CD4-positive, alpha-beta memory T cell (primary cell): ENCODE measurements at regions not wholly inside any gene's neighbourhood (a gene's known extent, or its start where the extent isn't known, plus 50 kb on each side); places are given as distances from the start of the nearest gene placed in this dataset.

ENCODE experiments used
- CTCF ChIA-PET: fragments of 350-600 bp; sonication (Branson Sonifier 250); formaldehyde crosslinking; loops from one replicate; lab custom pipeline; 2021; ENCODE audit warnings: inconsistent platforms; ENCODE audit not compliant: partially characterized antibody; lab: Charles Lee
- POLR2A ChIA-PET: fragments of 350-600 bp; sonication (Branson Sonifier 250); formaldehyde crosslinking; loops from one replicate; lab custom pipeline; 2021; ENCODE audit not compliant: partially characterized antibody; lab: Charles Lee
- DNase-seq, 5 donors: peaks; one replicate each; pipeline versions ENCODE4 v3.0.0 to v3.0.0-alpha.2; 2020 to 2022; ENCODE audit warnings: mixed read lengths in 1 of 5
- H3K27ac ChIP-seq: one replicate; pipeline ENCODE4 v1.7.0; 2013; ENCODE audit warnings: low read depth, low read length
- H3K27me3 ChIP-seq: 2 replicates; pipeline ENCODE4 v1.7.0; 2013; ENCODE audit warnings: mild to moderate bottlenecking, low read length, moderate library complexity; ENCODE audit not compliant: insufficient read depth
- H3K36me3 ChIP-seq: 2 replicates; pipeline ENCODE4 v1.7.0; 2013; ENCODE audit warnings: mild to moderate bottlenecking, low read length, moderate library complexity; ENCODE audit not compliant: insufficient read depth
- H3K4me1 ChIP-seq: 2 replicates; pipeline ENCODE4 v1.7.0; 2013; ENCODE audit warnings: mild to moderate bottlenecking, low read length, moderate library complexity; ENCODE audit not compliant: insufficient read depth
- H3K4me3 ChIP-seq, 2 donors: one replicate each; pipeline ENCODE4 v1.7.0; 2013; ENCODE audit warnings: low read length in 2 of 2, mild to moderate bottlenecking in 1 of 2
- H3K9me3 ChIP-seq, 2 donors: one replicate each; pipeline ENCODE4 v1.7.0; 2013; ENCODE audit warnings: low read length in 2 of 2, control low read depth in 1 of 2; ENCODE audit not compliant: control insufficient read depth in 1 of 2
- H3K27ac Mint-ChIP-seq, 7 donors: one replicate each; pipeline ENCODE4 v1.8.0; 2020 to 2021; ENCODE audit warnings: mixed read lengths in 7 of 7, mild to moderate bottlenecking in 6 of 7, inconsistent platforms in 3 of 7, moderate library complexity in 3 of 7
- H3K27me3 Mint-ChIP-seq, 2 donors: one replicate each; pipeline ENCODE4 v1.8.0; 2020 to 2021; ENCODE audit warnings: mixed read lengths in 2 of 2
- H3K36me3 Mint-ChIP-seq, 2 donors: one replicate each; pipeline ENCODE4 v1.8.0; 2020 to 2021; ENCODE audit warnings: mixed read lengths in 2 of 2, inconsistent platforms in 1 of 2, mild to moderate bottlenecking in 1 of 2
- H3K4me1 Mint-ChIP-seq, 4 donors: one replicate each; pipeline ENCODE4 v1.8.0; 2020 to 2021; ENCODE audit warnings: mixed read lengths in 4 of 4, mild to moderate bottlenecking in 1 of 4
- H3K4me3 Mint-ChIP-seq, 8 donors: one replicate each; pipeline ENCODE4 v1.8.0; 2020 to 2021; ENCODE audit warnings: mixed read lengths in 8 of 8, mild to moderate bottlenecking in 7 of 8, moderate library complexity in 6 of 8, inconsistent platforms in 3 of 8
- H3K9me3 Mint-ChIP-seq, 8 donors: one replicate each; pipeline ENCODE4 v1.8.0; 2020 to 2021; ENCODE audit warnings: mixed read lengths in 8 of 8, mild to moderate bottlenecking in 5 of 8, inconsistent platforms in 3 of 8, moderate library complexity in 1 of 8
- intact Hi-C: fragments of 100-400 bp; cut with micrococcal nuclease; formaldehyde crosslinking; loops from one replicate; pipeline ENCODE4 v1.15.1; 2023

- peaks cover 12% of the 10 kb centered on the region for H3K4me1 ChIP-seq
- Mint-ChIP-seq H3K36me3 (no peaks in the 10 kb centered on the region), H3K27me3 (peaks cover 11 to 13% of the 10 kb centered on the region in 2 donors), H3K27ac (peak overlapping the region in 2 of 7 donors; percentile 48 to 83), H3K9me3 (peaks cover 0 to 2% (median 0%) of the 10 kb centered on the region in 8 donors), H3K4me3 (peak overlapping the region; percentile 61 to 86 (median 76)), H3K4me1 (peaks cover 5 to 13% (median 6%) of the 10 kb centered on the region in 4 donors)
- intact Hi-C loops = loop anchor here (1.0 to 5.0 kb wide), 2 partner anchors 484 to 580 kb away; no protein-coding TSS in a partner anchor
- no peaks in the 10 kb centered on the region for H3K36me3 ChIP-seq
- no peaks in the 10 kb centered on the region for H3K27me3 ChIP-seq
- CTCF ChIA-PET = interaction anchor here (0.8 to 2.6 kb wide), 6 partner anchors 10 to 484 kb away, joined by 3 to 10 read pairs (median 4); no protein-coding TSS in a partner anchor
- no peak overlapping the region for H3K27ac ChIP-seq
- POLR2A ChIA-PET = no interaction called here
- H3K4me3 ChIP-seq = peak overlapping the region in 1 of 2 donors; percentile 40
- DNase-seq = peak; percentile 35 to 51 (median 38)
- no peaks in the 10 kb centered on the region for H3K9me3 ChIP-seq
Observed at GRCh38 chr20:4592316-4593148, 93.7 kb upstream of the PRNP start.

- no peak for DNase-seq
- H3K27me3 Mint-ChIP-seq = peaks cover 9 to 11% of the 10 kb centered on the region in 2 donors
- H3K4me3 ChIP-seq = peak overlapping the region in 1 of 2 donors; percentile 40
Observed at GRCh38 chr20:4591975-4592315, 94.3 kb upstream of the PRNP start.

GRCh38 chr20:4585758-4586157 lies 100.5 kb upstream of the PRNP start:
- POLR2A ChIA-PET = no interaction called here
- CTCF ChIA-PET = interaction anchor here (1.0 kb wide), 1 partner anchor 9 kb away, joined by 3 read pairs; no protein-coding TSS in a partner anchor
- Mint-ChIP-seq H3K27ac (no peak overlapping the region), H3K9me3 (peaks cover 0 to 1% (median 0%) of the 10 kb centered on the region in 8 donors), H3K4me3 (no peak overlapping the region), H3K4me1 (no peaks in the 10 kb centered on the region), H3K27me3 (peaks cover 6 to 16% of the 10 kb centered on the region in 2 donors), H3K36me3 (no peaks in the 10 kb centered on the region)
- Histone ChIP-seq H3K36me3 (no peaks in the 10 kb centered on the region), H3K4me3 (no peak overlapping the region), H3K27ac (no peak overlapping the region), H3K9me3 (no peaks in the 10 kb centered on the region), H3K4me1 (no peaks in the 10 kb centered on the region), H3K27me3 (no peaks in the 10 kb centered on the region)
- no peak for DNase-seq
- intact Hi-C loops = no loop called here

More at GRCh38 chr20:4591975-4592315, 94.3 kb upstream of the PRNP start:
- peaks cover 0 to 1% (median 0%) of the 10 kb centered on the region in 8 donors for H3K9me3 Mint-ChIP-seq
- Histone ChIP-seq H3K27me3 (no peaks in the 10 kb centered on the region), H3K36me3 (no peaks in the 10 kb centered on the region), H3K27ac (no peak overlapping the region), H3K4me1 (peaks cover 12% of the 10 kb centered on the region), H3K9me3 (no peaks in the 10 kb centered on the region)
- H3K4me3 Mint-ChIP-seq = peak overlapping the region in 6 of 8 donors; percentile 33 to 76 (median 56)
- H3K27ac Mint-ChIP-seq = no peak overlapping the region
- peaks cover 5 to 13% (median 6%) of the 10 kb centered on the region in 4 donors for H3K4me1 Mint-ChIP-seq
- ChIA-PET POLR2A (no interaction called here), CTCF (interaction anchor here (0.8 to 2.6 kb wide), 5 partner anchors 10 to 484 kb away, joined by 3 to 10 read pairs (median 5); no protein-coding TSS in a partner anchor)
- no peaks in the 10 kb centered on the region for H3K36me3 Mint-ChIP-seq
- intact Hi-C loops = loop anchor here (1.0 to 5.0 kb wide), 2 partner anchors 484 to 580 kb away; no protein-coding TSS in a partner anchor

GRCh38 chr20:4585104-4585753 lies 101.0 kb upstream of the PRNP start:
- no peaks in the 10 kb centered on the region for H3K9me3 ChIP-seq
- no peak for DNase-seq
- Mint-ChIP-seq H3K36me3 (no peaks in the 10 kb centered on the region), H3K4me3 (no peak overlapping the region), H3K27me3 (peaks cover 6 to 16% of the 10 kb centered on the region in 2 donors), H3K27ac (no peak overlapping the region), H3K4me1 (no peaks in the 10 kb centered on the region), H3K9me3 (peaks cover 0 to 1% (median 0%) of the 10 kb centered on the region in 8 donors)
- no peak overlapping the region for H3K4me3 ChIP-seq
- no peak overlapping the region for H3K27ac ChIP-seq
- H3K4me1 ChIP-seq = no peaks in the 10 kb centered on the region
- CTCF ChIA-PET = interaction anchor here (1.0 kb wide), 1 partner anchor 9 kb away, joined by 3 read pairs; no protein-coding TSS in a partner anchor
- intact Hi-C loops = no loop called here
- POLR2A ChIA-PET = no interaction called here
- H3K36me3 ChIP-seq = no peaks in the 10 kb centered on the region
- no peaks in the 10 kb centered on the region for H3K27me3 ChIP-seq

- no peaks in the 10 kb centered on the region for H3K27me3 ChIP-seq
- H3K27me3 Mint-ChIP-seq = peaks cover 6 to 22% of the 10 kb centered on the region in 2 donors
Observed at GRCh38 chr20:4584510-4584909, 101.7 kb upstream of the PRNP start.

GRCh38 chr20:4581838-4582237 lies 104.4 kb upstream of the PRNP start:
- Histone ChIP-seq H3K36me3 (no peaks in the 10 kb centered on the region), H3K27me3 (peaks cover 4% of the 10 kb centered on the region), H3K9me3 (no peaks in the 10 kb centered on the region), H3K4me3 (no peak overlapping the region), H3K27ac (no peak overlapping the region), H3K4me1 (no peaks in the 10 kb centered on the region)
- ChIA-PET CTCF (no interaction called here), POLR2A (no interaction called here)
- peaks cover 18 to 34% of the 10 kb centered on the region in 2 donors for H3K27me3 Mint-ChIP-seq
- no peaks in the 10 kb centered on the region for H3K36me3 Mint-ChIP-seq
- H3K27ac Mint-ChIP-seq = no peak overlapping the region
- H3K9me3 Mint-ChIP-seq = peaks cover 0 to 2% (median 0%) of the 10 kb centered on the region in 8 donors
- intact Hi-C loops = no loop called here
- no peak for DNase-seq
- H3K4me1 Mint-ChIP-seq = no peaks in the 10 kb centered on the region
- H3K4me3 Mint-ChIP-seq = no peak overlapping the region

More at GRCh38 chr20:4584510-4584909, 101.7 kb upstream of the PRNP start:
- H3K36me3 ChIP-seq = no peaks in the 10 kb centered on the region
- CTCF ChIA-PET = no interaction called here
- H3K4me3 ChIP-seq = no peak overlapping the region
- DNase-seq = no peak
- Mint-ChIP-seq H3K27ac (no peak overlapping the region), H3K36me3 (no peaks in the 10 kb centered on the region), H3K4me3 (no peak overlapping the region), H3K9me3 (peaks cover 0 to 1% (median 0%) of the 10 kb centered on the region in 8 donors), H3K4me1 (no peaks in the 10 kb centered on the region)
- H3K27ac ChIP-seq = no peak overlapping the region
- intact Hi-C loops = no loop called here
- H3K9me3 ChIP-seq = no peaks in the 10 kb centered on the region
- no peaks in the 10 kb centered on the region for H3K4me1 ChIP-seq
- POLR2A ChIA-PET = no interaction called here

- ChIA-PET CTCF (no interaction called here), POLR2A (no interaction called here)
- intact Hi-C loops = no loop called here
- no peaks in the 10 kb centered on the region for H3K36me3 ChIP-seq
- H3K9me3 ChIP-seq = no peaks in the 10 kb centered on the region
- no peak overlapping the region for H3K27ac Mint-ChIP-seq
- no peaks in the 10 kb centered on the region for H3K36me3 Mint-ChIP-seq
- H3K4me1 Mint-ChIP-seq = no peaks in the 10 kb centered on the region
- H3K4me3 ChIP-seq = no peak overlapping the region
- H3K27ac ChIP-seq = no peak overlapping the region
- no peak for DNase-seq
- H3K4me3 Mint-ChIP-seq = no peak overlapping the region
- peaks cover 0 to 3% (median 0%) of the 10 kb centered on the region in 8 donors for H3K9me3 Mint-ChIP-seq
- peaks cover 27 to 53% of the 10 kb centered on the region in 2 donors for H3K27me3 Mint-ChIP-seq
- H3K4me1 ChIP-seq = no peaks in the 10 kb centered on the region
- H3K27me3 ChIP-seq = peaks cover 10% of the 10 kb centered on the region
Observed at GRCh38 chr20:4578375-4578774, 107.9 kb upstream of the PRNP start.
